ENCODE measurements at regions not wholly inside any gene's neighbourhood (a gene's known extent, or its start where the extent isn't known, plus 50 kb on each side); places are given as distances from the start of the nearest gene placed in this dataset.

DNA sequence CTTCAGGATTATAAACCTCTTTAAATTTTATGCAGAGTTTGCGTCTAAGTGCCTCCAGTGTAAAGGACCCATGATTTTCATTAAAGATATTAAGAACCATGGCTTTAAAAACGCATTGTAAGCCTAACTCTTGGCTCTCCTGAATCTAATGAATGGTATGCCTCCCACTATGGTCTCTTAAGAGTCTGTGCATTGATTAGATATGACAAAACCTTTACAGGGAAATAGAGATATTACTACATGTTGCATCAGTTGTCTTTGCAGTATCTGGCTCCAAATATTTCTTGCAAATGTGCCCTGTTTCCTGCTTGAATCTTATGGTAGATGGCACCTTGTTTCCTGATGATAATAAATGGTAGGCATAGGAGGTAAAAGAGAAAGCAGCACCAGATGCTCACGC, 189.3 kb upstream of the FSHR start:
- Histone ChIP-seq H3K79me2 (ENCODE audit: insufficient read depth, low read length) (no peaks in the 10 kb centered on the region), H3K4me3 (replicated peaks in 1 of 2; ENCODE audit: low read depth in 1 of 2, low read length in 2 of 2) (no peak overlapping the region), H2AFZ (ENCODE audit: low read depth, low read length, poor library complexity, severe bottlenecking) (no peak overlapping the region), H3K9ac (ENCODE audit: low read length) (no peak overlapping the region), H3K9me2 (ENCODE audit: insufficient read depth) (no peaks in the 10 kb centered on the region), H3K4me1 (ENCODE audit: control insufficient read depth in 1 of 2, insufficient read depth in 2 of 2, low read length in 2 of 2) (no peaks in the 10 kb centered on the region), H3K36me3 (ENCODE audit: control insufficient read depth in 1 of 2, insufficient read depth in 2 of 2, low read length in 2 of 2) (no peaks in the 10 kb centered on the region; a peak in 1 of 4 replicates), H3K9me3 (ENCODE audit: control insufficient read depth in 1 of 2, insufficient read depth in 1 of 2, low read depth in 1 of 2, low read length in 2 of 2) (peaks cover 0 to 6% of the 10 kb centered on the region in 2 experiments; a peak in 2 of 4 replicates), H3K27me3 (ENCODE audit: insufficient read depth, low read length) (no peaks in the 10 kb centered on the region), H3K4me2 (ENCODE audit: low read length) (no peak overlapping the region), H3K27ac (ENCODE audit: low read depth, low read length) (no peak overlapping the region), H4K20me1 (ENCODE audit: insufficient read depth) (no peaks in the 10 kb centered on the region; the same call in 1 of the 2 replicates)
- no TSS peak for BruUV-seq (replicated peaks)
- intact Hi-C loops (cut with micrococcal nuclease), result no loop called here
- ChIA-PET CTCF (no interaction called here), POLR2A (no interaction called here), RAD21 (ENCODE audit: low non-redundant PET in 1 of 2, low total read pairs in 2 of 2, uncharacterized antibody in 2 of 2, unreplicated experiment in 2 of 2) (no interaction called here)
- TF ChIP-seq CEBPB (IDR thresholded peaks at IDR 0.05; ENCODE audit: low read depth) (no peak), JUND (IDR thresholded peaks at IDR 0.05) (no peak), SRF (IDR thresholded peaks at IDR 0.05; ENCODE audit: low read depth) (no peak), POLR2A (IDR thresholded peaks at IDR 0.05; ENCODE audit: borderline replicate concordance, extremely low read depth, insufficient read depth, insufficient read length) (no peak), EZH2phosphoT487 (IDR thresholded peaks at IDR 0.05; ENCODE audit: borderline replicate concordance) (no peak), ZNF274 (IDR thresholded peaks at IDR 0.05; ENCODE audit: low read depth, low read length) (no peak), SIN3A (IDR thresholded peaks at IDR 0.05; ENCODE audit: low read depth) (no peak), ELF1 (IDR thresholded peaks at IDR 0.05; ENCODE audit: borderline replicate concordance, low read depth) (no peak), SP1 (IDR thresholded peaks at IDR 0.05; ENCODE audit: low read depth) (no peak), POLR2AphosphoS5 (IDR thresholded peaks at IDR 0.05; ENCODE audit: low read depth, low read length) (no peak), FOSL1 (IDR thresholded peaks at IDR 0.05; ENCODE audit: low read depth) (no peak), EGR1 (IDR thresholded peaks at IDR 0.05; ENCODE audit: low read depth) (no peak), CBX3 (IDR thresholded peaks at IDR 0.05; ENCODE audit: low read depth) (no peak), TCF7L2 (IDR thresholded peaks at IDR 0.05; ENCODE audit: borderline replicate concordance, extremely low read depth, insufficient read depth, insufficient read length) (no peak), YY1 (IDR thresholded peaks at IDR 0.05; ENCODE audit: extremely low read depth, insufficient replicate concordance, low read depth, low read length) (no peak)
- TF ChIP-seq, protein P1, sequence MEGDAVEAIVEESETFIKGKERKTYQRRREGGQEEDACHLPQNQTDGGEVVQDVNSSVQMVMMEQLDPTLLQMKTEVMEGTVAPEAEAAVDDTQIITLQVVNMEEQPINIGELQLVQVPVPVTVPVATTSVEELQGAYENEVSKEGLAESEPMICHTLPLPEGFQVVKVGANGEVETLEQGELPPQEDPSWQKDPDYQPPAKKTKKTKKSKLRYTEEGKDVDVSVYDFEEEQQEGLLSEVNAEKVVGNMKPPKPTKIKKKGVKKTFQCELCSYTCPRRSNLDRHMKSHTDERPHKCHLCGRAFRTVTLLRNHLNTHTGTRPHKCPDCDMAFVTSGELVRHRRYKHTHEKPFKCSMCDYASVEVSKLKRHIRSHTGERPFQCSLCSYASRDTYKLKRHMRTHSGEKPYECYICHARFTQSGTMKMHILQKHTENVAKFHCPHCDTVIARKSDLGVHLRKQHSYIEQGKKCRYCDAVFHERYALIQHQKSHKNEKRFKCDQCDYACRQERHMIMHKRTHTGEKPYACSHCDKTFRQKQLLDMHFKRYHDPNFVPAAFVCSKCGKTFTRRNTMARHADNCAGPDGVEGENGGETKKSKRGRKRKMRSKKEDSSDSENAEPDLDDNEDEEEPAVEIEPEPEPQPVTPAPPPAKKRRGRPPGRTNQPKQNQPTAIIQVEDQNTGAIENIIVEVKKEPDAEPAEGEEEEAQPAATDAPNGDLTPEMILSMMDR (IDR thresholded peaks at IDR 0.05 in 2 of 3, conservative IDR thresholded peaks at IDR 0.05 in 1 of 3; ENCODE audit: borderline replicate concordance in 1 of 3, insufficient read depth in 1 of 3, low read depth in 2 of 3, low read length in 2 of 3), result no peak
- TF ChIP-seq, protein P2, sequence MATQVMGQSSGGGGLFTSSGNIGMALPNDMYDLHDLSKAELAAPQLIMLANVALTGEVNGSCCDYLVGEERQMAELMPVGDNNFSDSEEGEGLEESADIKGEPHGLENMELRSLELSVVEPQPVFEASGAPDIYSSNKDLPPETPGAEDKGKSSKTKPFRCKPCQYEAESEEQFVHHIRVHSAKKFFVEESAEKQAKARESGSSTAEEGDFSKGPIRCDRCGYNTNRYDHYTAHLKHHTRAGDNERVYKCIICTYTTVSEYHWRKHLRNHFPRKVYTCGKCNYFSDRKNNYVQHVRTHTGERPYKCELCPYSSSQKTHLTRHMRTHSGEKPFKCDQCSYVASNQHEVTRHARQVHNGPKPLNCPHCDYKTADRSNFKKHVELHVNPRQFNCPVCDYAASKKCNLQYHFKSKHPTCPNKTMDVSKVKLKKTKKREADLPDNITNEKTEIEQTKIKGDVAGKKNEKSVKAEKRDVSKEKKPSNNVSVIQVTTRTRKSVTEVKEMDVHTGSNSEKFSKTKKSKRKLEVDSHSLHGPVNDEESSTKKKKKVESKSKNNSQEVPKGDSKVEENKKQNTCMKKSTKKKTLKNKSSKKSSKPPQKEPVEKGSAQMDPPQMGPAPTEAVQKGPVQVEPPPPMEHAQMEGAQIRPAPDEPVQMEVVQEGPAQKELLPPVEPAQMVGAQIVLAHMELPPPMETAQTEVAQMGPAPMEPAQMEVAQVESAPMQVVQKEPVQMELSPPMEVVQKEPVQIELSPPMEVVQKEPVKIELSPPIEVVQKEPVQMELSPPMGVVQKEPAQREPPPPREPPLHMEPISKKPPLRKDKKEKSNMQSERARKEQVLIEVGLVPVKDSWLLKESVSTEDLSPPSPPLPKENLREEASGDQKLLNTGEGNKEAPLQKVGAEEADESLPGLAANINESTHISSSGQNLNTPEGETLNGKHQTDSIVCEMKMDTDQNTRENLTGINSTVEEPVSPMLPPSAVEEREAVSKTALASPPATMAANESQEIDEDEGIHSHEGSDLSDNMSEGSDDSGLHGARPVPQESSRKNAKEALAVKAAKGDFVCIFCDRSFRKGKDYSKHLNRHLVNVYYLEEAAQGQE (IDR thresholded peaks at IDR 0.05; ENCODE audit: low read depth), result no peak
- TF ChIP-seq, protein P3, sequence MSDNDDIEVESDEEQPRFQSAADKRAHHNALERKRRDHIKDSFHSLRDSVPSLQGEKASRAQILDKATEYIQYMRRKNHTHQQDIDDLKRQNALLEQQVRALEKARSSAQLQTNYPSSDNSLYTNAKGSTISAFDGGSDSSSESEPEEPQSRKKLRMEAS (IDR thresholded peaks at IDR 0.05), result no peak
- DNase-seq (ENCODE audit: low read depth, low spot score) (no peak), ATAC-seq (no peak)
